C4-2B (cell line): ENCODE measurements at regions not wholly inside any gene's neighbourhood (a gene's known extent, or its start where the extent isn't known, plus 50 kb on each side); places are given as distances from the start of the nearest gene placed in this dataset.

Experiments used
- ZFX ChIP-seq: fragments of 450-650 bp; IDR thresholded peaks from 2 replicates; pipeline ENCODE4 v1.6.1; 2017
- TF ChIP-seq, protein P1 (sequence below): fragments of 450-650 bp; conservative IDR thresholded peaks from 2 replicates; pipeline ENCODE4 v1.5.1; 2017; ENCODE audit warnings: mild to moderate bottlenecking

DNA sequence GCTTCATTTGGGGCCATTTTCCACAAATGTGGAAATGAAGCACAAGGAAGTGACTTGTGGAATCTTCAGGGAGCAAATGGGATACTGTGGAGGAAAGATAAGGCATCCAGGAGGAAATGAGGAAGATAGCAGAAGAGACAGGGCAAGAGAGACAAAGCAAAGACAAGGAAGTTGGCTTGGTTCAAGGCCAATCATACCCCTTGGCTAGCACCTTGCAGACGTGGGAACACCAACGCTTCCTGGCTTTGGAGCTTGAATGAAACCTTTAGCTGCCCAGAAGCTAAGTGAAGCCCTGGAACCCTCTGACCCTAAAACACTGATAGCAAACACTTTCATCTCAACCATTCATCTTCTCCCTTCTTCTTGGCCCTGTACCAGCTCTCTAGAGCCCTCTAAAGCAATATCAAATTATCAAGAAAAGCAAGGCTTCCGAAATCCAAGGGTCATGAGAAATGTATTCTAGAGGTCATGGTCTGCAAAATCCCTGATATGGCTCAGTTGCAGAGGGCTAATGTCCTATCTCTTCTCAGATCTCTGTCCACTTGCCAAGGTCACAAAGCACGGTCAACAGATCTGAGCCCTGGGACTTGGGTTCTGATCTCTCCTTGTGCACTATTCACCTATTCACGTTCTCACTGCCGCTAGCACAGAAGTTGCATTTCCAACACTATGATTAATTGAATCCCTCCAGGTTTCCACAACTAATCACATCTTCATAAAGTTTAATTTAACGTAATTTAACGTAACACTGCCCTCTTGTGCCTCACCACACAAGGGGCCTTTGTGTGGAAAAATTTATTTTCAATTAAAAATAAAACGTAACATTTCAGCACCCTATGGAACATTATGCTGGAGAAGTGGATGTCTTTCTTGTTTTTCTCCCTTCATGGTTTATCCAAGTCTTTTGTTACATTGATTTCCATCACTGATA is 557.6 kb upstream of the ADAMTS9 start:
- TF ChIP-seq, protein P1, sequence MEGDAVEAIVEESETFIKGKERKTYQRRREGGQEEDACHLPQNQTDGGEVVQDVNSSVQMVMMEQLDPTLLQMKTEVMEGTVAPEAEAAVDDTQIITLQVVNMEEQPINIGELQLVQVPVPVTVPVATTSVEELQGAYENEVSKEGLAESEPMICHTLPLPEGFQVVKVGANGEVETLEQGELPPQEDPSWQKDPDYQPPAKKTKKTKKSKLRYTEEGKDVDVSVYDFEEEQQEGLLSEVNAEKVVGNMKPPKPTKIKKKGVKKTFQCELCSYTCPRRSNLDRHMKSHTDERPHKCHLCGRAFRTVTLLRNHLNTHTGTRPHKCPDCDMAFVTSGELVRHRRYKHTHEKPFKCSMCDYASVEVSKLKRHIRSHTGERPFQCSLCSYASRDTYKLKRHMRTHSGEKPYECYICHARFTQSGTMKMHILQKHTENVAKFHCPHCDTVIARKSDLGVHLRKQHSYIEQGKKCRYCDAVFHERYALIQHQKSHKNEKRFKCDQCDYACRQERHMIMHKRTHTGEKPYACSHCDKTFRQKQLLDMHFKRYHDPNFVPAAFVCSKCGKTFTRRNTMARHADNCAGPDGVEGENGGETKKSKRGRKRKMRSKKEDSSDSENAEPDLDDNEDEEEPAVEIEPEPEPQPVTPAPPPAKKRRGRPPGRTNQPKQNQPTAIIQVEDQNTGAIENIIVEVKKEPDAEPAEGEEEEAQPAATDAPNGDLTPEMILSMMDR, result peak; percentile 24
- no peak for TF ChIP-seq ZFX
